Stimulated activated CD8-positive, alpha-beta memory T cell treated with anti-CD3 and anti-CD28 coated beads, Interleukin-7, amount 100 ng/mL, for 1 hour (primary cell): ENCODE measurements at regions not wholly inside any gene's neighbourhood (a gene's known extent, or its start where the extent isn't known, plus 50 kb on each side); places are given as distances from the start of the nearest gene placed in this dataset.
A peak's percentile ranks its signal among the peaks of the same experiment; 100 is the strongest.
"Not testable (repeated sequence)": the region's sequence is repeated elsewhere in the genome, so short reads cannot be mapped to it uniquely, and the experiment has no call there.

Source experiments
- DNase-seq, 2 donors: peaks; one replicate each; pipeline ENCODE4 v3.0.0-alpha.2; 2020; ENCODE audit warnings: low read depth in 2 of 2

- no peak for DNase-seq
Measured at GRCh38 chr6:47407300-47408281, 70.0 kb upstream of the CD2AP start.

- peak in 1 of 2 donors; percentile 12 for DNase-seq
Measured at GRCh38 chr6:47413752-47414422, 63.7 kb upstream of the CD2AP start.

- DNase-seq, result no peak
Measured at GRCh38 chr6:47414423-47415167, 63.0 kb upstream of the CD2AP start.

- DNase-seq, result no peak
Measured at GRCh38 chr6:47416396-47417345, 60.9 kb upstream of the CD2AP start.

GRCh38 chr6:47419621-47420020 lies 58.0 kb upstream of the CD2AP start:
- no peak for DNase-seq

- no peak for DNase-seq
Measured at GRCh38 chr6:47420394-47421371, 56.9 kb upstream of the CD2AP start.

- no peak for DNase-seq
Measured at GRCh38 chr6:47423079-47423478, 54.5 kb upstream of the CD2AP start.

- no peak for DNase-seq
Measured at GRCh38 chr6:47424436-47424836, 53.2 kb upstream of the CD2AP start.

GRCh38 chr6:47425724-47426123 lies 51.9 kb upstream of the CD2AP start:
- DNase-seq, result not testable (repeated sequence)

- no peak for DNase-seq
Measured at GRCh38 chr6:47426524-47427302, 50.9 kb upstream of the CD2AP start.

- no peak for DNase-seq
Measured at GRCh38 chr6:47427680-47428079, 49.9 kb upstream of the CD2AP start.
